HEK293T (cell line): ENCODE measurements at regions not wholly inside any gene's neighbourhood (a gene's known extent, or its start where the extent isn't known, plus 50 kb on each side); places are given as distances from the start of the nearest gene placed in this dataset.

ENCODE experiments used
- ELF4 ChIP-seq: fragments of 450-650 bp; IDR thresholded peaks from 2 replicates; pipeline ENCODE4 v1.6.1; 2017; ENCODE audit warnings: antibody characterized with exemption
- SP1 ChIP-seq: fragments of 450-650 bp; IDR thresholded peaks from 2 replicates; pipeline ENCODE4 v1.6.1; 2017

DNA sequence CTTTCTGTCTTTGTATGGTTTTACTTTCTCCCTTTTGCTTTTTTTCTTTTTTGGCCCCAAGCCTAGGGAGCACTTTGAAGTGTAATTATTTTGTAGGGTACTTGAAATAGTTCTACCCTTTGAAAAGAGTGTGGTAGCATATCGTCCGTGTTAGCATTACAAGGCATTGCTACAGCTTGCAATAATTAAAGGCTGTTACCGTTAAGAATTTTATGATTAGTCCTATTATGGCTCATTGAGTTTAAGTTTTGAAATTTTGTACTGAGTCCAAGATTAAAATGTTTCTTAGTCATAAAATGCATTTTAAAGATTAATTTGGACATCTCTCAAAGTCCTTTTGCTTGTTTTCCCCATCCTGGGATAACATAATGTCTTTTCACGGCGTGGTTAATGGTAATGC lies 490.0 kb upstream of the LRRN3 start:
- TF ChIP-seq ELF4: no peak
- no peak for TF ChIP-seq SP1
